ENCODE measurements at regions not wholly inside any gene's neighbourhood (a gene's known extent, or its start where the extent isn't known, plus 50 kb on each side); places are given as distances from the start of the nearest gene placed in this dataset.

GRCh38 chr10:109200646-109201045 lies 722.7 kb downstream of the XPNPEP1 start:
- no peak for DNase-seq (ENCODE audit: extremely low spot score)
- ChIA-PET CTCF (no interaction called here), POLR2A (no interaction called here)
- TF ChIP-seq ELF4 (IDR thresholded peaks at IDR 0.05): no peak
- TF ChIP-seq SUZ12 (IDR thresholded peaks at IDR 0.05): no peak

GRCh38 chr10:109191823-109192222 lies 731.5 kb downstream of the XPNPEP1 start:
- TF ChIP-seq BHLHE40 (IDR thresholded peaks at IDR 0.05; ENCODE audit: borderline replicate concordance) (no peak), SP1 (IDR thresholded peaks at IDR 0.05) (no peak), NFRKB (IDR thresholded peaks at IDR 0.05) (no peak), LEF1 (IDR thresholded peaks at IDR 0.05; ENCODE audit: borderline replicate concordance) (no peak), FOXA1 (IDR thresholded peaks at IDR 0.05) (no peak), HDGF (IDR thresholded peaks at IDR 0.05; ENCODE audit: borderline replicate concordance) (no peak), FOXM1 (IDR thresholded peaks at IDR 0.05; ENCODE audit: borderline replicate concordance) (no peak)
- ChIA-PET POLR2A (no interaction called here), CTCF (no interaction called here)
- DNase-seq (ENCODE audit: extremely low spot score): no peak

- POLR2A ChIA-PET: no interaction called here
These were observed 732.0 kb downstream of the XPNPEP1 start for GRCh38 chr10:109191341-109191740.

GRCh38 chr10:109187677-109188076 lies 735.6 kb downstream of the XPNPEP1 start:
- ChIA-PET CTCF (no interaction called here), POLR2A (no interaction called here)
- DNase-seq (ENCODE audit: extremely low spot score): no peak
- TF ChIP-seq FOXK2 (IDR thresholded peaks at IDR 0.05) (no peak), L3MBTL2 (conservative IDR thresholded peaks at IDR 0.05) (no peak), ELF4 (IDR thresholded peaks at IDR 0.05) (no peak), CTBP1 (IDR thresholded peaks at IDR 0.05; ENCODE audit: borderline replicate concordance) (no peak), HDGF (IDR thresholded peaks at IDR 0.05; ENCODE audit: borderline replicate concordance) (no peak), FOXM1 (IDR thresholded peaks at IDR 0.05; ENCODE audit: borderline replicate concordance) (no peak), NFRKB (IDR thresholded peaks at IDR 0.05) (no peak), PKNOX1 (IDR thresholded peaks at IDR 0.05) (no peak), SUZ12 (IDR thresholded peaks at IDR 0.05) (no peak), TARDBP (IDR thresholded peaks at IDR 0.05) (no peak), BHLHE40 (IDR thresholded peaks at IDR 0.05; ENCODE audit: borderline replicate concordance) (no peak)

More at GRCh38 chr10:109191341-109191740, 732.0 kb downstream of the XPNPEP1 start:
- TF ChIP-seq ARNT (IDR thresholded peaks at IDR 0.05) (no peak), L3MBTL2 (conservative IDR thresholded peaks at IDR 0.05) (no peak), PKNOX1 (IDR thresholded peaks at IDR 0.05) (no peak), FOXK2 (IDR thresholded peaks at IDR 0.05) (no peak), BHLHE40 (IDR thresholded peaks at IDR 0.05; ENCODE audit: borderline replicate concordance) (no peak), NFRKB (IDR thresholded peaks at IDR 0.05) (no peak), TARDBP (IDR thresholded peaks at IDR 0.05) (no peak), LEF1 (IDR thresholded peaks at IDR 0.05; ENCODE audit: borderline replicate concordance) (no peak), HDGF (IDR thresholded peaks at IDR 0.05; ENCODE audit: borderline replicate concordance) (no peak)
- CTCF ChIA-PET: no interaction called here
- DNase-seq (ENCODE audit: extremely low spot score): no peak

- CTCF ChIA-PET: no interaction called here
- POLR2A ChIA-PET: no interaction called here
- DNase-seq (ENCODE audit: extremely low spot score): no peak
- TF ChIP-seq L3MBTL2 (conservative IDR thresholded peaks at IDR 0.05): no peak
- TF ChIP-seq SP1 (IDR thresholded peaks at IDR 0.05): no peak
- no peak for TF ChIP-seq ZNF384 (IDR thresholded peaks at IDR 0.05)
- TF ChIP-seq NFRKB (IDR thresholded peaks at IDR 0.05): no peak
- no peak for TF ChIP-seq FOXM1 (IDR thresholded peaks at IDR 0.05; ENCODE audit: borderline replicate concordance)
- no peak for TF ChIP-seq HDGF (IDR thresholded peaks at IDR 0.05; ENCODE audit: borderline replicate concordance)
- TF ChIP-seq CTBP1 (IDR thresholded peaks at IDR 0.05; ENCODE audit: borderline replicate concordance): no peak
- TF ChIP-seq LEF1 (IDR thresholded peaks at IDR 0.05; ENCODE audit: borderline replicate concordance): no peak
- no peak for TF ChIP-seq TARDBP (IDR thresholded peaks at IDR 0.05)
- no peak for TF ChIP-seq ARNT (IDR thresholded peaks at IDR 0.05)
These were observed 739.9 kb downstream of the XPNPEP1 start for GRCh38 chr10:109183366-109183765.

- POLR2A ChIA-PET: no interaction called here
These were observed 744.7 kb downstream of the XPNPEP1 start for GRCh38 chr10:109178591-109178990.

More at GRCh38 chr10:109178591-109178990, 744.7 kb downstream of the XPNPEP1 start:
- TF ChIP-seq FOXA1 (IDR thresholded peaks at IDR 0.05) (no peak), SP1 (IDR thresholded peaks at IDR 0.05) (no peak), ZNF384 (IDR thresholded peaks at IDR 0.05) (no peak), PKNOX1 (IDR thresholded peaks at IDR 0.05) (no peak), FOXK2 (IDR thresholded peaks at IDR 0.05) (no peak), HDGF (IDR thresholded peaks at IDR 0.05; ENCODE audit: borderline replicate concordance) (no peak), FOXM1 (IDR thresholded peaks at IDR 0.05; ENCODE audit: borderline replicate concordance) (no peak), LEF1 (IDR thresholded peaks at IDR 0.05; ENCODE audit: borderline replicate concordance) (no peak), L3MBTL2 (conservative IDR thresholded peaks at IDR 0.05) (no peak), TARDBP (IDR thresholded peaks at IDR 0.05) (no peak), SUZ12 (IDR thresholded peaks at IDR 0.05) (no peak), BHLHE40 (IDR thresholded peaks at IDR 0.05; ENCODE audit: borderline replicate concordance) (no peak), ARNT (IDR thresholded peaks at IDR 0.05) (no peak), ELF4 (IDR thresholded peaks at IDR 0.05) (no peak), CTBP1 (IDR thresholded peaks at IDR 0.05; ENCODE audit: borderline replicate concordance) (no peak), NFRKB (IDR thresholded peaks at IDR 0.05) (no peak)
- CTCF ChIA-PET: no interaction called here
- no peak for DNase-seq (ENCODE audit: extremely low spot score)

Measured in HEK293T (cell line).